Neural cell (in vitro differentiated cells): ENCODE measurements at regions not wholly inside any gene's neighbourhood (a gene's known extent, or its start where the extent isn't known, plus 50 kb on each side); places are given as distances from the start of the nearest gene placed in this dataset.
"Not testable (repeated sequence)": the region's sequence is repeated elsewhere in the genome, so short reads cannot be mapped to it uniquely, and the experiment has no call there.

Source experiments
- H2AFZ ChIP-seq: fragments of 200-600, 300-800 bp; sonication (generic), shearing (Covaris generic); 2 replicates; pipeline ENCODE4 v1.6.0; 2014; ENCODE audit warnings: low read depth, mild to moderate bottlenecking, antibody characterized with exemption, low read length, moderate library complexity
- H3F3A ChIP-seq: fragments of 200-600 bp; shearing (Covaris generic); 2 replicates; pipeline ENCODE4 v1.6.1; 2016; ENCODE audit warnings: mild to moderate bottlenecking, moderate library complexity, mixed read lengths, antibody characterized with exemption, low read length; ENCODE audit not compliant: insufficient read depth, poor library complexity, severe bottlenecking
- H3K27ac ChIP-seq: fragments of 200-600, 300-800 bp; sonication (generic), shearing (Covaris generic); 2 replicates; pipeline ENCODE4 v1.5.1; 2014; ENCODE audit warnings: mild to moderate bottlenecking, low read length, moderate library complexity
- H3K27me3 ChIP-seq: fragments of 300-800, 200-600 bp; sonication (generic), shearing (Covaris generic); 2 replicates; pipeline ENCODE4 v1.6.0; 2014; ENCODE audit warnings: mild to moderate bottlenecking, low read depth, low read length, moderate library complexity; ENCODE audit not compliant: insufficient read depth
- H3K36me3 ChIP-seq: fragments of 300-800, 200-600 bp; sonication (generic), shearing (Covaris generic); 2 replicates; pipeline ENCODE4 v1.5.1; 2014; ENCODE audit warnings: mild to moderate bottlenecking, antibody characterized with exemption, low read length, moderate library complexity; ENCODE audit not compliant: insufficient read depth
- H3K4me2 ChIP-seq: fragments of 300-800, 200-600 bp; sonication (generic), shearing (Covaris generic); 2 replicates; pipeline ENCODE4 v1.6.0; 2014; ENCODE audit warnings: mild to moderate bottlenecking, low read length
- H3K4me3 ChIP-seq: fragments of 300-800, 200-600 bp; sonication (generic), shearing (Covaris generic); 2 replicates; pipeline ENCODE4 v1.5.1; 2014; ENCODE audit warnings: mild to moderate bottlenecking, low read length, moderate library complexity
- H3K79me2 ChIP-seq: fragments of 200-600 bp; shearing (Covaris generic); replicated peaks from 2 replicates; pipeline ENCODE4 v1.6.0; 2014; ENCODE audit warnings: mild to moderate bottlenecking, low read length, moderate library complexity; ENCODE audit not compliant: insufficient read depth
- H3K9ac ChIP-seq: fragments of 300-800, 200-600 bp; sonication (generic), shearing (Covaris generic); 2 replicates; pipeline ENCODE4 v1.6.1; 2016; ENCODE audit warnings: mild to moderate bottlenecking, low read length, mixed read lengths
- H3K9me2 ChIP-seq: fragments of 200-600 bp; shearing (Covaris generic); 2 replicates; pipeline ENCODE4 v1.6.1; 2016; ENCODE audit warnings: mild to moderate bottlenecking, low read length, mixed read lengths; ENCODE audit not compliant: insufficient read depth
- H3K9me3 ChIP-seq: fragments of 200-600, 300-800 bp; sonication (generic), shearing (Covaris generic); 2 replicates; pipeline ENCODE4 v1.6.1; 2016; ENCODE audit warnings: mild to moderate bottlenecking, mixed run types, low read length, moderate library complexity, mixed read lengths
- H4K20me1 ChIP-seq: fragments of 200-600 bp; shearing (Covaris generic); 2 replicates; pipeline ENCODE4 v1.6.1; 2016; ENCODE audit warnings: mild to moderate bottlenecking, mixed run types; ENCODE audit not compliant: insufficient read depth
- CTCF ChIP-seq: fragments of 450-650 bp; IDR thresholded peaks from 2 replicates; pipeline ENCODE4 v1.5.1; 2014; ENCODE audit warnings: antibody characterized with exemption, mild to moderate bottlenecking, moderate library complexity; ENCODE audit not compliant: poor library complexity, severe bottlenecking
- EP300 ChIP-seq: fragments of 450-650 bp; conservative IDR thresholded peaks from 2 replicates; pipeline ENCODE4 v1.6.1; 2014; ENCODE audit warnings: antibody characterized with exemption, mild to moderate bottlenecking, moderate library complexity; ENCODE audit not compliant: poor library complexity, severe bottlenecking
- EZH2 ChIP-seq: fragments of 200-600, 300-800 bp; shearing (Covaris generic), sonication (generic); IDR thresholded peaks from 2 replicates; pipeline ENCODE4 v1.6.1; 2014; ENCODE audit warnings: antibody characterized with exemption, low read length, borderline replicate concordance, mild to moderate bottlenecking; ENCODE audit not compliant: insufficient read depth, poor library complexity, severe bottlenecking
- MXI1 ChIP-seq: fragments of 450-650 bp; conservative IDR thresholded peaks from 2 replicates; pipeline ENCODE4 v1.6.1; 2014; ENCODE audit warnings: antibody characterized with exemption, mild to moderate bottlenecking; ENCODE audit not compliant: poor library complexity, severe bottlenecking
- POLR2AphosphoS5 ChIP-seq: IDR thresholded peaks from 2 replicates; pipeline ENCODE4 v1.6.1; 2012
- RAD21 ChIP-seq: fragments of 450-650 bp; conservative IDR thresholded peaks from 2 replicates; pipeline ENCODE4 v1.6.1; 2014; ENCODE audit warnings: antibody characterized with exemption, mild to moderate bottlenecking, moderate library complexity
- REST ChIP-seq: IDR thresholded peaks from 2 replicates; pipeline ENCODE4 v1.6.1; 2012; ENCODE audit warnings: borderline replicate concordance
- SMC3 ChIP-seq: fragments of 450-650 bp; conservative IDR thresholded peaks from 2 replicates; pipeline ENCODE4 v1.6.1; 2014; ENCODE audit warnings: antibody characterized with exemption, mild to moderate bottlenecking, moderate library complexity; ENCODE audit not compliant: poor library complexity
- TAF1 ChIP-seq: IDR thresholded peaks from 2 replicates; pipeline ENCODE4 v1.6.1; 2012; ENCODE audit warnings: low read depth

- TF ChIP-seq EP300 = no peak
- no peak for TF ChIP-seq REST
- no peak for TF ChIP-seq TAF1
- TF ChIP-seq POLR2AphosphoS5 = no peak
- TF ChIP-seq CTCF = no peak
- no peak for TF ChIP-seq EZH2
- TF ChIP-seq RAD21 = no peak
- no peak for TF ChIP-seq MXI1
- TF ChIP-seq SMC3 = no peak
- no peaks in the 10 kb centered on the region for H3K79me2 ChIP-seq
- no peak overlapping the region for H3K4me3 ChIP-seq
- no peak overlapping the region for H2AFZ ChIP-seq
- H3K27me3 ChIP-seq = no peaks in the 10 kb centered on the region
- H3K27ac ChIP-seq = no peak overlapping the region
- H3K4me2 ChIP-seq = no peak overlapping the region
- no peak overlapping the region for H3K9ac ChIP-seq
- H3K9me3 ChIP-seq = no peaks in the 10 kb centered on the region
- H4K20me1 ChIP-seq = no peaks in the 10 kb centered on the region
- H3K36me3 ChIP-seq = no peaks in the 10 kb centered on the region
- no peaks in the 10 kb centered on the region for H3K9me2 ChIP-seq
- no peaks in the 10 kb centered on the region for H3F3A ChIP-seq
Measured at GRCh38 chrX:1754077-1754476, 139.2 kb downstream of the ASMT start.

GRCh38 chrX:1763294-1763693, 148.4 kb downstream of the ASMT start:
- H3K79me2 ChIP-seq = no peaks in the 10 kb centered on the region
- H3K36me3 ChIP-seq = no peaks in the 10 kb centered on the region
- no peak overlapping the region for H3K4me3 ChIP-seq
- no peak overlapping the region for H3K9ac ChIP-seq
- H3K9me2 ChIP-seq = no peaks in the 10 kb centered on the region
- no peak overlapping the region for H2AFZ ChIP-seq
- H4K20me1 ChIP-seq = no peaks in the 10 kb centered on the region
- H3K27me3 ChIP-seq = no peaks in the 10 kb centered on the region
- TF ChIP-seq EP300 (no peak), POLR2AphosphoS5 (no peak), SMC3 (no peak)
- H3K4me2 ChIP-seq = no peak overlapping the region
- H3K9me3 ChIP-seq = no peaks in the 10 kb centered on the region
- H3F3A ChIP-seq = no peaks in the 10 kb centered on the region
- H3K27ac ChIP-seq = no peak overlapping the region

- not testable (repeated sequence) for H3F3A ChIP-seq, H3K27ac ChIP-seq, H3K4me3 ChIP-seq, H3K9me3 ChIP-seq, H3K9ac ChIP-seq, H3K27me3 ChIP-seq, H3K9me2 ChIP-seq, H3K79me2 ChIP-seq, H4K20me1 ChIP-seq, H2AFZ ChIP-seq, H3K36me3 ChIP-seq, H3K4me2 ChIP-seq
Measured at GRCh38 chrX:1764883-1765364, 150.1 kb downstream of the ASMT start.
